Lung (tissue), 12 donors: ENCODE measurements at regions not wholly inside any gene's neighbourhood (a gene's known extent, or its start where the extent isn't known, plus 50 kb on each side); places are given as distances from the start of the nearest gene placed in this dataset. TPM values are rescaled to one million over a fixed set of nuclear protein-coding genes. Genes with fewer than 3 reads are reported as not detected.

ENCODE experiments used
- ATAC-seq: fragments of 200-7000 bp; cut with Tn5 transposase; one replicate; pipeline ENCODE4 v1.9.1; 2020; ENCODE audit warnings: moderate number of reproducible peaks; ENCODE audit not compliant: insufficient read depth, low FRiP score
- DNase-seq, 3 donors: peaks; one replicate each; pipeline ENCODE4 v3.0.0-alpha.2; 2013 to 2017
- H3K27ac ChIP-seq, 2 donors: one replicate each; pipeline ENCODE4 v1.5.1; 2013; ENCODE audit warnings: mild to moderate bottlenecking in 2 of 2, moderate library complexity in 2 of 2, control low read depth in 1 of 2, inconsistent platforms in 1 of 2, low read depth in 1 of 2, low read length in 1 of 2
- H3K27me3 ChIP-seq, 3 donors: one replicate each; pipeline ENCODE4 v1.5.1; 2013; ENCODE audit warnings: low read length in 2 of 3; ENCODE audit not compliant: control insufficient read depth in 3 of 3, insufficient read depth in 3 of 3
- H3K36me3 ChIP-seq, 4 donors: one replicate each; pipeline ENCODE4 v1.5.1; 2013; ENCODE audit warnings: low read length in 4 of 4, mild to moderate bottlenecking in 1 of 4, moderate library complexity in 1 of 4; ENCODE audit not compliant: control insufficient read depth in 4 of 4, insufficient read depth in 4 of 4
- H3K4me1 ChIP-seq, 5 donors: one replicate each; pipeline ENCODE4 v1.5.1; 2013; ENCODE audit warnings: low read length in 5 of 5, mild to moderate bottlenecking in 2 of 5, moderate library complexity in 1 of 5; ENCODE audit not compliant: control insufficient read depth in 5 of 5, insufficient read depth in 5 of 5
- H3K4me3 ChIP-seq: one replicate; pipeline ENCODE4 v1.5.1; 2013; ENCODE audit warnings: mild to moderate bottlenecking, control low read depth, moderate library complexity
- H3K9ac ChIP-seq, 2 donors: one replicate each; pipeline ENCODE4 v1.5.1; 2013; ENCODE audit warnings: low read length in 2 of 2, control low read depth in 1 of 2; ENCODE audit not compliant: insufficient read depth in 1 of 2
- H3K9me3 ChIP-seq, 4 donors: one replicate each; pipeline ENCODE4 v1.5.1; 2013; ENCODE audit warnings: low read length in 3 of 4, mild to moderate bottlenecking in 1 of 4, moderate library complexity in 1 of 4; ENCODE audit not compliant: control insufficient read depth in 4 of 4, insufficient read depth in 3 of 4
- WGBS, 2 donors: extraction: QIAGEN DNeasy Blood & Tissue Kit; methylation state at CpG; one replicate each; pipeline ENCODE4 v1.1.7; 2013; 5-methylcytosine and 5-hydroxymethylcytosine counted together
- small RNA-seq: library from RNA; depleted of rRNA; stranded (forward); fragments of <200 nt; gene quantifications from one replicate; pipeline ENCODE3, GENCODE V24; 2014; ENCODE audit warnings: low replicate concordance
- TF ChIP-seq, protein P1 (sequence below): IDR thresholded peaks from 2 replicates; pipeline ENCODE4 v1.5.1; 2012; ENCODE audit warnings: mild to moderate bottlenecking; ENCODE audit errors: control extremely low read depth, extremely low read depth
- donor health status: control.
- donor health status: control.
- donor health status: Bipolar disorder and iron deficiency.
- donor health status: healthy.
- donor health status: DM: yes; HTN: yes; CAD: no.

DNA sequence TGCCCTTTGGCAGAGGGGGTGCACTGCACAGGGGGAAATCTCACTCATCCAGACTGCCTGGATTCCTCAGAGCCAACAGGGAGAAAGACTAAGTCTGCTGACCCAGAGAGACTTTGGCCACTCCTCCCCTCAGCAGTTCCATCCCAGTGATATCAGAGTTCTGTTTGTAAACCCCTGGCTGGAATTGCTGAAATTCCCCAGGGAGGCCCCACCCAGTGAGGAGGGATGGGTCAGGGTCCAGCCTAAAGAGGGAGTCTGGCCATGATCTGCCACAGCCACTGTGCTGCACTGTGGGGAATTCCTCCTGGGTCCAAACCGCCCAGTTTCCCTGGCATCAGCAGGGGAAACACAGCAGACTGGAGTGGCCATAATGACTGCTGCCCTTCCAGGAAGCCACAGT lies 54.9 kb upstream of the USP15 start:
- DNase-seq: no peak
- no peak for ATAC-seq
- H3K27ac ChIP-seq: no peak overlapping the region
- H3K4me1 ChIP-seq: peaks cover 0 to 1% (median 0%) of the 10 kb centered on the region in 5 donors
- H3K36me3 ChIP-seq: no peaks in the 10 kb centered on the region
- H3K9me3 ChIP-seq: peaks cover 0 to 6% (median 3%) of the 10 kb centered on the region in 4 donors
- H3K4me3 ChIP-seq: no peak overlapping the region
- 88 to 96% methylated on average over 1 of the region's 1 CpG for WGBS, 2 donors
- no peaks in the 10 kb centered on the region for H3K27me3 ChIP-seq
- H3K9ac ChIP-seq: no peak overlapping the region
- TF ChIP-seq, protein P1, sequence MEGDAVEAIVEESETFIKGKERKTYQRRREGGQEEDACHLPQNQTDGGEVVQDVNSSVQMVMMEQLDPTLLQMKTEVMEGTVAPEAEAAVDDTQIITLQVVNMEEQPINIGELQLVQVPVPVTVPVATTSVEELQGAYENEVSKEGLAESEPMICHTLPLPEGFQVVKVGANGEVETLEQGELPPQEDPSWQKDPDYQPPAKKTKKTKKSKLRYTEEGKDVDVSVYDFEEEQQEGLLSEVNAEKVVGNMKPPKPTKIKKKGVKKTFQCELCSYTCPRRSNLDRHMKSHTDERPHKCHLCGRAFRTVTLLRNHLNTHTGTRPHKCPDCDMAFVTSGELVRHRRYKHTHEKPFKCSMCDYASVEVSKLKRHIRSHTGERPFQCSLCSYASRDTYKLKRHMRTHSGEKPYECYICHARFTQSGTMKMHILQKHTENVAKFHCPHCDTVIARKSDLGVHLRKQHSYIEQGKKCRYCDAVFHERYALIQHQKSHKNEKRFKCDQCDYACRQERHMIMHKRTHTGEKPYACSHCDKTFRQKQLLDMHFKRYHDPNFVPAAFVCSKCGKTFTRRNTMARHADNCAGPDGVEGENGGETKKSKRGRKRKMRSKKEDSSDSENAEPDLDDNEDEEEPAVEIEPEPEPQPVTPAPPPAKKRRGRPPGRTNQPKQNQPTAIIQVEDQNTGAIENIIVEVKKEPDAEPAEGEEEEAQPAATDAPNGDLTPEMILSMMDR: no peak

DNA sequence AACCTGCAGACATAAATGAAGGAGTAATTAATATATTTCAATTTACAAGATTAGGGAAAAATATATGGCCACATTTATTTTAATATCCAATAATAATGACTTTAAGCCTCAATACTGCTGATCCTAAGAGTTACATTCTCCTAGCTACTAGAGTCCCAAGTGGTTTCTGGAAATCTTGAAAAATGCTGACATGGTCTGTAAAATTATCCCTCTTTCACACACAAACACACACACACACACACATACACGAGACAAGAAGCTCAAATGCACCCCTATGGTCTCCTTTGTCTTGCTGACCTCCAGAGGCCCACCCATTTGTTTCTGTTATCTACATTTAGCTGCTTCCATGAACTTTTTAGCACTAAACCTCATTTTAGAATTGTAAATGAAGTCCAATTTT lies 53.0 kb upstream of the USP15 start:
- Histone ChIP-seq H3K27ac (no peak overlapping the region), H3K36me3 (no peaks in the 10 kb centered on the region), H3K4me3 (no peak overlapping the region), H3K4me1 (peaks cover 0 to 1% (median 0%) of the 10 kb centered on the region in 5 donors), H3K27me3 (no peaks in the 10 kb centered on the region), H3K9me3 (peaks cover 0 to 6% (median 1%) of the 10 kb centered on the region in 4 donors), H3K9ac (no peak overlapping the region)
- DNase-seq (no peak), ATAC-seq (no peak)
- TF ChIP-seq, protein P1: no peak
- WGBS, 2 donors: 71 to 76% methylated on average over 1 of the region's 1 CpG

Small RNAs in the stretch of these regions (small RNA-seq; reads per million reads assigned to genes)
- gene RF00019: not detected
- gene RF00413: not detected
